Mesendoderm (in vitro differentiated cells): ENCODE measurements at regions not wholly inside any gene's neighbourhood (a gene's known extent, or its start where the extent isn't known, plus 50 kb on each side); places are given as distances from the start of the nearest gene placed in this dataset.

Experiments used
- DNase-seq: peaks from one replicate; pipeline ENCODE4 v3.0.0; 2013
- H2AK5ac ChIP-seq: 2 replicates; pipeline ENCODE4 v1.6.1; 2013; ENCODE audit warnings: low read length, inconsistent platforms
- H2BK120ac ChIP-seq: 2 replicates; pipeline ENCODE4 v1.6.1; 2013; ENCODE audit warnings: low read depth, mild to moderate bottlenecking, low read length, moderate library complexity, mixed read lengths
- H2BK15ac ChIP-seq: replicated peaks from 2 replicates; pipeline ENCODE4 v1.6.1; 2013; ENCODE audit warnings: low read depth, mild to moderate bottlenecking, moderate library complexity
- H2BK5ac ChIP-seq: 2 replicates; pipeline ENCODE4 v1.6.1; 2013; ENCODE audit warnings: low read length, inconsistent platforms
- H3K18ac ChIP-seq: 2 replicates; pipeline ENCODE4 v1.6.1; 2013; ENCODE audit warnings: mild to moderate bottlenecking, low read length, mixed read lengths
- H3K23ac ChIP-seq: one replicate; pipeline ENCODE4 v1.6.1; 2013; ENCODE audit warnings: low read length
- H3K27ac ChIP-seq: 2 replicates; pipeline ENCODE4 v1.5.1; 2013; ENCODE audit warnings: low read depth, mild to moderate bottlenecking, inconsistent platforms, low read length, moderate library complexity
- H3K27me3 ChIP-seq: 2 replicates; pipeline ENCODE4 v1.6.1; 2013; ENCODE audit warnings: low read length, control low read depth, mild to moderate bottlenecking, inconsistent platforms; ENCODE audit not compliant: insufficient read depth, poor library complexity
- H3K36me3 ChIP-seq: 2 replicates; pipeline ENCODE4 v1.6.1; 2013; ENCODE audit warnings: low read length, inconsistent platforms; ENCODE audit not compliant: control insufficient read depth, insufficient read depth
- H3K4ac ChIP-seq: one replicate; pipeline ENCODE4 v1.6.1; 2013; ENCODE audit warnings: low read depth, mild to moderate bottlenecking, low read length, moderate library complexity
- H3K4me1 ChIP-seq: 2 replicates; pipeline ENCODE4 v1.6.1; 2013; ENCODE audit warnings: low read depth, low read length, inconsistent platforms; ENCODE audit not compliant: control insufficient read depth
- H3K4me2 ChIP-seq: 2 replicates; pipeline ENCODE4 v1.6.1; 2013; ENCODE audit warnings: low read length
- H3K4me3 ChIP-seq: 2 replicates; pipeline ENCODE4 v1.5.1; 2013; ENCODE audit warnings: mild to moderate bottlenecking, low read length
- H3K56ac ChIP-seq: one replicate; pipeline ENCODE4 v1.6.1; 2013; ENCODE audit warnings: low read length
- H3K79me1 ChIP-seq: 2 replicates; pipeline ENCODE4 v1.6.1; 2013; ENCODE audit warnings: low read length, inconsistent platforms
- H3K79me2 ChIP-seq: 2 replicates; pipeline ENCODE4 v1.6.1; 2013; ENCODE audit warnings: mild to moderate bottlenecking, low read length; ENCODE audit not compliant: control insufficient read depth, insufficient read depth
- H3K9ac ChIP-seq: 2 replicates; pipeline ENCODE4 v1.6.1; 2013; ENCODE audit warnings: low read length, inconsistent platforms
- H4K5ac ChIP-seq: one replicate; pipeline ENCODE4 v1.6.1; 2013; ENCODE audit warnings: low read length
- H4K8ac ChIP-seq: one replicate; pipeline ENCODE4 v1.6.1; 2013; ENCODE audit warnings: low read depth, mild to moderate bottlenecking, control low read depth, low read length, moderate library complexity
- WGBS: extraction: QIAGEN DNeasy Blood & Tissue Kit; methylation state at CpG from one replicate; pipeline ENCODE4 v1.1.7; 2013; ENCODE audit warnings: low lambda C conversion rate, missing lambda C conversion rate; ENCODE audit not compliant: insufficient coverage; ENCODE audit errors: extremely low coverage; 5-methylcytosine and 5-hydroxymethylcytosine counted together

DNA sequence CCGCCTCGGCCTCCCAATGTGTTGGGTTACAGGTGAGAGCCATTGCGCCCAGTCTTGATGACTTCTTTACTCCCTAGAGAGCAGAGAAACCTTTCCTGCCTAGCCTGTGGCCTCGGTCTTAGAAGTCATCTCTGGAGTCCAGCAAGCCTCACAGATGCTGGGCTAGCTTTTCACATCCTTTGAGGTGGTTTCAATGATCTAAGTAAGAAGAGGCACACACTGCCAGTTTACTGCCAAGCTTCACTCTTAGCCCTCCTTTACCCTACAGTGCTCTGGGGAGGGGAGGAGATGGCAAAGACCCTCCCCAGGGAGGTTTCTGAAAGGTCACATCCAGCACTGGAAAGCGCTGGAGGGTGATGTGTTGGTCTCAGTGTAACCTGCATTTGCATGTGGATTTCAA, 304.8 kb downstream of the PCNX1 start:
- no CpG with 5 or more reads among the region's 5 CpGs for WGBS
- Histone ChIP-seq H3K56ac (no peak overlapping the region), H4K5ac (no peak overlapping the region), H3K27ac (no peak overlapping the region), H3K4me3 (no peak overlapping the region), H4K8ac (no peak overlapping the region), H3K36me3 (no peaks in the 10 kb centered on the region), H2BK5ac (no peak overlapping the region), H3K79me2 (no peaks in the 10 kb centered on the region), H3K18ac (no peak overlapping the region), H3K27me3 (no peaks in the 10 kb centered on the region), H3K4me1 (no peaks in the 10 kb centered on the region), H3K79me1 (no peaks in the 10 kb centered on the region), H2AK5ac (no peak overlapping the region), H2BK15ac (no peak overlapping the region), H3K9ac (no peak overlapping the region), H2BK120ac (no peak overlapping the region), H3K4ac (no peak overlapping the region), H3K23ac (no peak overlapping the region), H3K4me2 (no peak overlapping the region)
- no peak for DNase-seq

DNA sequence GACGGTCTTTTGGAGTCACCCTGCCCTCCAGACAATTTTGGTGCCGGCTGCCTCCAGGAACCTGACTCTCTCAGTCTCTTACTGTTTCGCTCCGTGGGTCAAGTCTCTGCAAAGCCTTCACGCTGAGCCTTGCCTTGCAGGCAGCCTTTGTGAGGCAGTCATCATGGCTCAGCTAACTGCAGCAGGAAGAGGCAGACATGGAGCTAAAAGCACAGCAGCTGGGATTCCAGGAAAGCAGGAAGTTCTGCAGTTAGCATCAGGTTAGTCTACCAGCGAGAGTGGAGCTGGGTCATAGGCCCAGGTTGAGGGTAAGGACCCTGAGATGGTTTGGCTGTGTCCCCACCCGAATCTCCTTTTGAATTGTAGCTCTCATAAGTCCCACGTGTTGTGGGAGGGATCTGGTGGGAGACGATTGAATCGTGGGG, 305.4 kb downstream of the PCNX1 start:
- no CpG with 5 or more reads among the region's 10 CpGs for WGBS
- DNase-seq: no peak

DNA sequence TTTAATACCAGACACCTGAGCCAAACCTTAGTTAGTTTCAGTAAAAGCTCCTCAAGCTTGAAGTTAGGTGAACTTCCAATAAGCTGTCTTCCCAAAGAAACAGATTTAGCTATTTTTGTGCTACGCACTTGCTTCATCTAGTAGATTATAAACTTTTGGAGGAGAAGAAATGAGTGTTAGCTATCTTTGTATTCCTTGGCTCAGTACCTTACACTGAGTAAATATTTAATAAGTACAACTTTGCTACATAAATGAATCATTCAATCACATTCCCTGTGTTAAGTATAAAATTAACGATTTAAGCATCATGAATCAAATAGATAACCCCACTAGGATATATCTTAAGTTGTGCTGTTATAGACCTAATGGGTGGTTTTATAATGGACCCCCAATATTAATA, 307.0 kb downstream of the PCNX1 start:
- Histone ChIP-seq H4K5ac (no peak overlapping the region), H3K4ac (no peak overlapping the region), H3K36me3 (no peaks in the 10 kb centered on the region), H3K27me3 (no peaks in the 10 kb centered on the region), H3K27ac (no peak overlapping the region), H2BK120ac (no peak overlapping the region), H3K9ac (no peak overlapping the region), H3K56ac (no peak overlapping the region), H3K79me2 (no peaks in the 10 kb centered on the region), H3K4me3 (no peak overlapping the region), H3K18ac (no peak overlapping the region), H2BK15ac (no peak overlapping the region), H2AK5ac (no peak overlapping the region), H3K23ac (no peak overlapping the region), H3K4me2 (no peak overlapping the region), H2BK5ac (no peak overlapping the region), H3K4me1 (no peaks in the 10 kb centered on the region), H3K79me1 (no peaks in the 10 kb centered on the region), H4K8ac (no peak overlapping the region)
- no peak for DNase-seq
- WGBS: no CpG with 5 or more reads among the region's 2 CpGs

More for the DNA sequence above, 305.4 kb downstream of the PCNX1 start:
- Histone ChIP-seq H3K36me3 (no peaks in the 10 kb centered on the region), H3K4me1 (no peaks in the 10 kb centered on the region), H3K4me3 (no peak overlapping the region), H2AK5ac (no peak overlapping the region), H3K4me2 (no peak overlapping the region), H2BK15ac (no peak overlapping the region), H2BK5ac (no peak overlapping the region), H2BK120ac (no peak overlapping the region), H3K79me1 (no peaks in the 10 kb centered on the region), H3K56ac (no peak overlapping the region), H3K27ac (no peak overlapping the region), H4K8ac (no peak overlapping the region), H4K5ac (no peak overlapping the region), H3K27me3 (no peaks in the 10 kb centered on the region), H3K23ac (no peak overlapping the region), H3K79me2 (no peaks in the 10 kb centered on the region), H3K4ac (no peak overlapping the region), H3K18ac (no peak overlapping the region), H3K9ac (no peak overlapping the region)

DNA sequence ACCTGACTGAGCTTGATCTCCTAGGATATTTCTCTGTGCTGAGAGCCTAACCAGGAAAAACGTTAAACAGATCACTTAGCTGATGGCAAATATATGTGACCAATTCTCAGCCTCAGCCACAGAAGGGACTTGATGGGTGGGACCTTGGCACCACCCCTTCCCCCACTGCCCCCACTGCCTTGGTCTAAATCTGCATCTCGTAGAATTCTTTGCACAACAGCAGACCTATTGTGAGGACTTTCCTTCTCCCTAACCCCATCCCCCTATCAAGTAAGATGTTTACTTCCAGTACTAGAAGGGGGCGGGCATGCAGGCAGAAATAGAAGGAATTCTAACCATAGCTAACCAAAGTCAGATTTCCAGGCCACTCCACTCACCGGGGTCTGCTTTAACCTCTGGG, 313.2 kb downstream of the PCNX1 start:
- Histone ChIP-seq H2AK5ac (no peak overlapping the region), H3K79me1 (no peaks in the 10 kb centered on the region), H3K4me1 (no peaks in the 10 kb centered on the region), H4K8ac (no peak overlapping the region), H3K23ac (no peak overlapping the region), H3K27me3 (no peaks in the 10 kb centered on the region), H4K5ac (no peak overlapping the region), H3K9ac (no peak overlapping the region), H3K4me3 (no peak overlapping the region), H3K56ac (no peak overlapping the region), H3K79me2 (no peaks in the 10 kb centered on the region), H2BK120ac (no peak overlapping the region), H3K27ac (no peak overlapping the region), H3K4ac (no peak overlapping the region), H2BK15ac (no peak overlapping the region), H3K4me2 (no peak overlapping the region), H3K36me3 (no peaks in the 10 kb centered on the region), H2BK5ac (no peak overlapping the region), H3K18ac (no peak overlapping the region)
- WGBS: no CpG with 5 or more reads among the region's 4 CpGs
- no peak for DNase-seq

DNA sequence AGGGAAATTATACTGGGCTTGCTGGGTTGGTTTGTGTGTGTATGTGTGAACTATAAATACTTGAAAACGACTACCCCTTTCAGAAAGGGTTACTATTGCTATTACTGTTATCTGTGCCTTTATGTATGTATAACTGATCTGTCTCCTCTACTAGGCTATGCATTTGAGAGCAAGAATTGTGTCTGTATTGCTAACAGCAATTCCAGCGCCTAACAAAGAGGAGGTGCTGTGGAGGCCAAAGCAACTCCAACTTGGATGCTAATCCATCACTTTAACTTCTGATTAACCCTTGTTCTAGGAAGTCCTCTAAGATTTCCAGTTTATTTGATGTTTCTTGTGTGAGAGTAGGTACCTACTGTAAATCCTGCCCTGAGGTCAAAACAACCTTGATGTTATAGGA, 313.9 kb downstream of the PCNX1 start:
- H4K5ac ChIP-seq: no peak overlapping the region
- DNase-seq: no peak

GRCh38 chr14:71225113-71225512, 317.9 kb downstream of the PCNX1 start:
- Histone ChIP-seq H3K4ac (no peak overlapping the region), H2BK5ac (no peak overlapping the region), H4K5ac (no peak overlapping the region), H3K9ac (no peak overlapping the region), H3K79me1 (no peaks in the 10 kb centered on the region), H3K27me3 (no peaks in the 10 kb centered on the region), H2BK120ac (no peak overlapping the region), H3K4me1 (no peaks in the 10 kb centered on the region), H3K56ac (no peak overlapping the region), H3K79me2 (no peaks in the 10 kb centered on the region), H3K36me3 (no peaks in the 10 kb centered on the region), H2AK5ac (no peak overlapping the region), H3K27ac (no peak overlapping the region), H3K18ac (no peak overlapping the region), H3K4me3 (no peak overlapping the region), H4K8ac (no peak overlapping the region), H3K4me2 (no peak overlapping the region), H3K23ac (no peak overlapping the region), H2BK15ac (no peak overlapping the region)
- DNase-seq: no peak
- no CpG with 5 or more reads among the region's 2 CpGs for WGBS

More for the DNA sequence above, 313.9 kb downstream of the PCNX1 start:
- no peak overlapping the region for H3K27ac ChIP-seq
- H3K79me1 ChIP-seq: no peaks in the 10 kb centered on the region
- H3K4ac ChIP-seq: no peak overlapping the region
- H2AK5ac ChIP-seq: no peak overlapping the region
- WGBS: no CpG with 5 or more reads among the region's 2 CpGs
- no peaks in the 10 kb centered on the region for H3K36me3 ChIP-seq
- no peaks in the 10 kb centered on the region for H3K27me3 ChIP-seq
- no peak overlapping the region for H2BK15ac ChIP-seq
- H3K56ac ChIP-seq: no peak overlapping the region
- H2BK5ac ChIP-seq: no peak overlapping the region
- no peak overlapping the region for H3K4me2 ChIP-seq
- no peaks in the 10 kb centered on the region for H3K79me2 ChIP-seq
- no peak overlapping the region for H2BK120ac ChIP-seq
- H4K8ac ChIP-seq: no peak overlapping the region
- no peak overlapping the region for H3K4me3 ChIP-seq
- no peaks in the 10 kb centered on the region for H3K4me1 ChIP-seq
- no peak overlapping the region for H3K9ac ChIP-seq
- H3K18ac ChIP-seq: no peak overlapping the region
- H3K23ac ChIP-seq: no peak overlapping the region
